Body of pancreas (tissue), 4 donors: ENCODE measurements at regions not wholly inside any gene's neighbourhood (a gene's known extent, or its start where the extent isn't known, plus 50 kb on each side); places are given as distances from the start of the nearest gene placed in this dataset.

Source experiments
- CTCF ChIP-seq, 7 experiments: fragments of 450-650 bp in 4 of 7; fragments of 200-600 bp in 3 of 7; sonication (generic) in 3 of 7; IDR thresholded peaks; one replicate each; pipeline ENCODE4 v1.5.1; 2016 to 2019; ENCODE audit warnings: antibody characterized with exemption in 7 of 7
- POLR2A ChIP-seq, 3 donors: fragments of 450-650 bp; IDR thresholded peaks; one replicate each; pipeline ENCODE4 v1.6.1; 2016; ENCODE audit warnings: antibody characterized with exemption in 3 of 3, mild to moderate bottlenecking in 2 of 3

GRCh38 chr12:71295953-71296352, 138.2 kb upstream of the TSPAN8 start:
- TF ChIP-seq POLR2A (IDR thresholded peaks at IDR 0.05) (no peak), CTCF (IDR thresholded peaks at IDR 0.05) (no peak)
